Effector CD8-positive, alpha-beta T cell (primary cell): ENCODE measurements at regions not wholly inside any gene's neighbourhood (a gene's known extent, or its start where the extent isn't known, plus 50 kb on each side); places are given as distances from the start of the nearest gene placed in this dataset.

Experiments used
- DNase-seq: peaks from one replicate; lab custom pipeline; 2025; lab: John Stamatoyannopoulos, UW

DNA sequence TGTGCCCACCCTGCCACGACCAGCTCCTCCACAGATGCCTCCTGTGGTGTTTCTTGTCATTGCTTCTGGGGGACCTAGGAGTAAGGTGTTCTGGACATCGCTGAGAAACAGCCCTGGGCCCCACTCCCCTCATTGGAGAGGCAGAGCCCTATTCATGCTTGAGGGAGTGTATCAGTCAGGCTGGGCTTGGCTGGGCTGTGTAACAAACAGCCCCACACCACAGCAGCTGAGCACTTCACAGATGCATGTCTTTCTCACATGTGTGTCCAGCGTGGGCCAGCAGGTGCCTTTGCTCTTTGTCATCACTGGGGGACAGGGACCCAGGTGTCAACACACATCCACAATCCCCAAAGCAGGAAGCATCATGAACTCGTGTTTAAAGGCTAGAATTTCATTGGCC is 65.1 kb upstream of the FBRSL1 start:
- DNase-seq: no peak

- no peak for DNase-seq
Measured at GRCh38 chr12:132423820-132424645, 65.9 kb upstream of the FBRSL1 start.

GRCh38 chr12:132423251-132423819 is 66.6 kb upstream of the FBRSL1 start:
- no peak for DNase-seq

GRCh38 chr12:132422381-132423043 is 67.4 kb upstream of the FBRSL1 start:
- DNase-seq: no peak

GRCh38 chr12:132422040-132422380 is 67.9 kb upstream of the FBRSL1 start:
- DNase-seq: no peak

GRCh38 chr12:132419631-132420246 is 70.2 kb upstream of the FBRSL1 start:
- no peak for DNase-seq

- DNase-seq: no peak
Measured at GRCh38 chr12:132418393-132418925, 71.5 kb upstream of the FBRSL1 start.

DNA sequence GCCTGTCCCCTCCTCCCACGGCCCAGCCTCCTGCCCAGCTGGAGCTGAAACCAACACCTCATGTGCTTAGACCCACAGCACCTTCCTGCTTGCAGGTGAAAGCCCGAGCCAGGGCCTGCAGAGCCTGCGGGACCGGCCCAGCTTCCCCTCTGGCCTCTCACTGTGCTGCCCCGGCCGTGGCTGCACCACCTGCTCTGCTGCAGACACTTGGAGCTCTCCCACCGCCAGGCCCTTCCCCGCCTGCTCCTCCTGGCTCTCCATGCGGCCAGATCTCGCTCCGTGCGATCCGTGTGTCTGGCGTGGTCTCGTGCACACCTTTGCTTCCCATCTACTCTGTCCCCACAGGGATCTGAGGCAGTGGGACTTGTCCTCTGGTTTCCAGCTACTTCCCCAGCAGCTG is 72.2 kb upstream of the FBRSL1 start:
- DNase-seq: no peak

DNA sequence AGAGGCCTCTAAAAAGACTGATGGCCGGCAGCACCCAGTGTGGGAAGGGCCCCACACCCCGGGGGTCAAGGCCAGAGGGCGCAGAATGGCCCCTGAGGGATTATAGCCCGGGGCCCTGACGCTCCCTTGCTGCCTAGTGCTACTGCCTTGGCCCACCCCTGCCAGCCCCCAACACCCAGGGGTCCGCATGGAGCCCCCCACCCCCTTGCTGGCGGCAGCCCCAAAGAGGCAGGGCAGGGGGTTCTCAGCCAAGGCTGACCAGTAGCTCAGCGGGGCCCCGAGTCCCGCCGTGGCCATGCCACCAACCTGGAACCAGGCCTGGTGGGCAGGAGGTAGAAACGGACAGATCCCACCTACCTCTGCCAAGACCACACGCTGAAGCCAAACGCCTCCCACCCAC is 73.1 kb upstream of the FBRSL1 start:
- DNase-seq: no peak

DNA sequence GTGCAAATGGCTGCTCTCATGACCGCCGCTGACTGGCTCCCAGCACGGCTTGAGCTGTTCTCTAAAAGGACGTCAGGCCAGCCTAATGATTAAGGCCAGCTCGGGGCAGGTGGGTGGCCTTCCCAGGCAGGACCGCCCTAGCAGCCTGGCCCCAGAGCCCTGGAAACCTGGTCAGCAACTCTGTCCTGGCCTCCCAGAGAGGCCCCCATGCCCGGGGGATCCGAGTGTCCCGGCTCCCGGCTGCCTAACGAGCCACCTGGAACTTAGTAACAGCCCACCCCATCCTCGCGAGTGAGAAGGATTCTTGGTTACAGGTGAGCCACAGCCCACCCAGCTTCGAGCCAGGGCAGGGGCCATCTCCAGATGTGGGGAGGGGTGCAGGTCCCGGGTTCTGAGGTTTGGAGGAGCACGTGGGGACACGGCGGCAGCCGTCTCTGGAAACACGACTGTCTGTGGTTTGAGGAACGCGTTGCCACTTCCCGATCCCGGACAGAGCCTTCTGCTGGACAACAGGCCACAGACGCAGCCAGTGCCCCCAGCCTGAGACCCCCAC is 73.8 kb upstream of the FBRSL1 start:
- no peak for DNase-seq

DNA sequence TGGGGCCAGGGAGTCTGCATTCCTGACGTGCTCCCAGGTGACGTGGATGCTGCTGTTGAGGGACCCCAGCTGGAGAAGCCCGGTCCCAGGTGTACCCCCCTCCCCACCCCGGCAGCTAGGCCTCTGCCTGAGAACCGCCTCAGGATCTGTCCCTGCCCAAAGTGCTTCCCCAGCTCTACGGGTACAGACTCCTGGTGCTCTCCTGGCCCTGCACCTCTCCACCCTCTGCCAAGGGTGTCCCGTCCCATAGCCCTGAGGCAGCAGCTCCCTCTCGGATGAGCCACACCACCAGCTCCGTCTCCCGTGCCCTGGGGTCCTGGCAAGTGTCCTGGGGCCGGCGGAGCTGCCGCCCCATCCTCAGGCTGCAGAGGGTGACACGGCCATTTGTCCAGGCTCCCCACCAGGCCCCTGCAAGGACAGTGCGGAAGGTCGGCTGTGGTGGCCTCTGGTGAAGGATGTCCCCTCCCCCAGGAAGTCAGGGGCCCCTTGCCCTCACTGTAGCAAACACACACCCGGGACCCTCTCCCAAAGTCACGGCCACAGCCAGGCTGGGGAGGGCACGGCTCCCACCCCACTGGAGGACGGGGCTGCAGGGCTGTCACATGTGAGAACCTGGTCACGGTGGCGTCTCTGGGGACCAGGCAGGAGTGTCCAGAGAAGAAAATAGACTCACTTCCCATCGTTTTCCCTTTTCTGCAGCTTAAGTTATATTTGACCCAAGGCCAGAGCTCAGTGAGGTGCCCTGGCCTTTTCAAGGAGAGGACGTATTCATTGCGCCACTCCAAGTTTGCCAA is 74.4 kb upstream of the FBRSL1 start:
- DNase-seq: no peak

DNA sequence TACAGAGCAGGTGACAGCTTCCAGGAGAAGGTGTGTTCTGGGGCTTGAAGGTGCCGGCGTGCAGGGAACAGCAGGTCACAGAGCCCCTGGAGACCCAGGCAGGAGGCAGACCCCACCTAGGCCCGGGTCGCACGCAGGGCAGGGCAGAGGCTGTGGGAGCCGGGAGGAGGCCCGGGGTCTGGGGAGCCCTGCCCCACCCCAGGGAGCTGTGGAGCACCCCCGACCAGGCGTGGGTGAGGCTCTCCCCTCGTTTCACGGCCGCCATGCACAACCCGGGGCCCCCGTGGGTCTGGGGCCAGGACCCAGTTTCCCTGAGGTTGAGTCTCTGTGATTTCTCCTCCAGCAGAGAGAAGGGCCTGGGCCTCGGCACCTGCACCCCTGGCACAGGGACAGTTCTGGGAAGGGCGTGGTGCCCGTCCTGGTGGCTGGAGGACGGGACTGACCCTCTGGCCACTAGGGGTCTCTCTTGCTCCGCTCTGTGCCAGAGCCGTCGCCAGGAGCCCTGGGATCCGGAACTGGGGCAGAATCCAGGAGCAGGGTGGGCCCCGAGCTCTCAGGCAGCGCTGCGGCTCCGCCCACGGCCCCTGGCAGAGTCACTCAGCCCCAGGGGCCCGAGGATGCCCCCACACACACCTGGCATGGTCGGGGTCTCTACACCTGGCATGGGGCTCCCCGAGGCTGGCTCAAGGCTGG is 75.2 kb upstream of the FBRSL1 start:
- peak; percentile 68 for DNase-seq

DNA sequence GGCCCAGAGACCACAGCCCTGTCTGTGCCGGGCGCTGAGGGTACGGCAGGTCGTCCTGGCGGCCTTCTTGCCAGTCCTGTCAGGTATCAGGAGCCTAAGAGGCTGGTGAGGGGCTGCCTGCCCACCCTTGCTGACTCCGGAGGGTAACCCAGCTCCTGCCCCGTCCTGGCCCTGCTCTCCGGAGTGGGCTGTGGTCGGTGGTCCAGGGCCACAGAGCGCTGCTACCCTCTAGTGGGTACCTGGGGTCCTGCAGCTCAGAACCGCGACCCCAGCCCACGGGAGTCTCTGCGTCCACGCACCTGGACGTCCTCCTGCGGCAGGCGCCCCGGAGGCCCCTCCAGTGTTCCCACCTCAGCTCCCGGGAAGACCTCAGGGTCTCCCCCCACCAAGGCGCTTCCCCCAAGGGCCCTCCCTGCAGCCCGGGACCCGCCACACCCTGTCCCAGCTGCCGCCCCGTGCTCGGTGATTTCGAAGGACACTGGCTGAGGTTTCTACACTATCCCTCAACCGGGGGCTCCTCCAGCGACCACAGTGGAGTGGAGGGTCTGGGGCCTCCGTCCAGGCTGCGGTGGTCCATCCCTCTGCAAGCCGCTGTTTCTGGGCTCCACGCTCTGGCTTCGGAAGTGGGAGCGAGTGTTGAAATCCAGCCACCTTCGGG is 75.9 kb upstream of the FBRSL1 start:
- DNase-seq: no peak

DNA sequence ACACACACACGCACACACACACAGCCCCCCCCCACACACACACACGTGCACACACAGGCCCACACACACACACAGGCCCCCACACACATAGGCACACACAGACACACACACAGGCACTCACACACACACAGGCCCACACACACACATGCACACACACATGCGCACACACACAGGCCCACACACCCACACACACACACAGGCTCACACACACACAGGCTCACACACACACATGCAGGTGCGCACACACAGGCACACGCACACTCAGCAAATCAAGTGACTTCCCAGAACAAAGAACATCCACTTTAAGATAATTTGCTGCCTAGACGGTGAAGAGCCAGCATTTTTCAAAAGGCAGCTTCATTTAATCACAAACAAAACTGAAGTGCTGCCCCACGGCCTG is 78.5 kb upstream of the FBRSL1 start:
- no peak for DNase-seq

DNA sequence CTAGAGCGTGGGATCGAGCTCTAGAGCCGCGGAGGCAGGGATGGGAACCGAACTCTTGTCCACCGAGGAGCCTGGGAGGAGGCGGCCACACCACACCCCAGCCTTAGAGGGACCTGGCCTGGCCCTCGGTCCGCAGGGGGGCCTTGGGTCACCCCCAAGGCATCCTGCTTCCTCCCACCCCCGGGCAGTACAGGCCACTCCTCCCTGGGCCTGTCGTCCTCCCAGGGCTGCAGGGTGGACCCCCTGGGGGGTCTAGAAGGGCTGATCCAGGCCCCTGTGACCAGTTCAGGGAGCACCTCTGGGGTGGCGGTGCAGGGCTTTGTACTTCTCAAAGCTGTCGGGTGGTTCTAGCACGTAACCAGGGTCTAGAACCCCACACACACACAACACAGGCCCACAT is 79.1 kb upstream of the FBRSL1 start:
- no peak for DNase-seq

DNA sequence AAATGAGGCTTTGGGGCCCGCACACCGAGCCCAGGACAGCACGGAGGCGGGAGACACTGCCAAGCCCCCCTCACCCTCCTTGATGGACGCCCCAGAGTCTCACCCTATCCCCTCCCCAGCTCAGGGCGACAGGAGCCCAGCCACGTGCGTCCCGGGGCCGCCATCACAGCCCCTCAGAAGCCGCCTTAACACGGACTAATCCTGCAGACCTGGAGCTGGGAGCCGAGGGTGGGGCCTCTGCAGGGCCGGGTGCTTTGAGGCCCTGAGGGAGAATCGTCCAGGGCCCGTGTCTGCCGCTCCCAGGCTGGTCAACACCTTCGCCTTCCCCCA is 79.7 kb upstream of the FBRSL1 start:
- no peak for DNase-seq

- DNase-seq: no peak
Measured at GRCh38 chr12:132409495-132410295, 80.3 kb upstream of the FBRSL1 start.

GRCh38 chr12:132408626-132409494 is 79.5 kb upstream of the GALNT9 start:
- no peak for DNase-seq

DNA sequence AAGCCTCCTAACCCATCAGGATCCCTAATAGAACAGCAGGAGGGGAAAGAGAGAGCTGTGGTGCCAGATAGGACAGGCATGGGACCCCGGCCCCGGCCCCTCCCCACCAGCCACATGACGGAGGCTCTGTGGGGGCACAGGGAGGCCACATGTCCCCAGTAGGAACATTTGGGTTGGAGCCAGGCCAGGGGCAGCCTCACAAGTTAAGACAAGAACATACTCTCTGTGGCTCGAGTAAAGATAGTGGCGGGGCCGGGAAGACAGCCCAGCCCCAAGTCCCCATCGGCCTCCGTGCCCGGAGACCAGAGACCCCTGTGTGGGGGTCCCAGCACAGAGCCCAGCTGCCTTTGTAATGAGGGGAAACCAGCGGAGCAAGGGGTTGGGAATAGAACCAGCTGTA is 78.6 kb upstream of the GALNT9 start:
- DNase-seq: no peak
